GM23248 (cell line): ENCODE measurements at regions not wholly inside any gene's neighbourhood (a gene's known extent, or its start where the extent isn't known, plus 50 kb on each side); places are given as distances from the start of the nearest gene placed in this dataset.

Source experiments
- DNase-seq: peaks from one replicate; pipeline ENCODE4 v3.0.0-alpha.2; 2015
- H2AFZ ChIP-seq: fragments of 200-600 bp; sonication (generic); 2 replicates; pipeline ENCODE4 v1.6.1; 2016; ENCODE audit warnings: antibody characterized with exemption
- H3F3A ChIP-seq: fragments of 200-600 bp; sonication (generic); 2 replicates; pipeline ENCODE4 v1.6.1; 2016; ENCODE audit warnings: mild to moderate bottlenecking, antibody characterized with exemption, mixed run types; ENCODE audit not compliant: insufficient read depth
- H3K27ac ChIP-seq: fragments of 200-600 bp; sonication (generic); 2 replicates; pipeline ENCODE4 v1.5.1; 2016; ENCODE audit warnings: mild to moderate bottlenecking
- H3K27me3 ChIP-seq: fragments of 200-600 bp; sonication (generic); replicated peaks from 2 replicates; pipeline ENCODE4 v1.6.1; 2016; ENCODE audit warnings: mild to moderate bottlenecking; ENCODE audit not compliant: insufficient read depth
- H3K36me3 ChIP-seq: fragments of 200-600 bp; sonication (generic); 2 replicates; pipeline ENCODE4 v1.6.1; 2016; ENCODE audit warnings: low read depth, mild to moderate bottlenecking
- H3K4me1 ChIP-seq: fragments of 200-600 bp; sonication (generic); 2 replicates; pipeline ENCODE4 v1.6.1; 2016; ENCODE audit warnings: mild to moderate bottlenecking; ENCODE audit not compliant: insufficient read depth
- H3K4me2 ChIP-seq: fragments of 200-600 bp; sonication (generic); one replicate; pipeline ENCODE4 v1.6.1; 2016; ENCODE audit warnings: mild to moderate bottlenecking; ENCODE audit not compliant: unreplicated experiment
- H3K4me3 ChIP-seq: fragments of 200-600 bp; sonication (generic); 2 replicates; pipeline ENCODE4 v1.5.1; 2016; ENCODE audit warnings: mild to moderate bottlenecking
- H3K79me2 ChIP-seq: fragments of 200-600 bp; sonication (generic); 2 replicates; pipeline ENCODE4 v1.6.1; 2016; ENCODE audit warnings: mild to moderate bottlenecking; ENCODE audit not compliant: insufficient read depth
- H3K9ac ChIP-seq: fragments of 200-600 bp; sonication (generic); 2 replicates; pipeline ENCODE4 v1.6.1; 2016; ENCODE audit warnings: mild to moderate bottlenecking
- H3K9me2 ChIP-seq: fragments of 200-600 bp; sonication (generic); 2 replicates; pipeline ENCODE4 v1.6.1; 2016; ENCODE audit warnings: mixed run types, mild to moderate bottlenecking, moderate library complexity; ENCODE audit not compliant: insufficient read depth
- H3K9me3 ChIP-seq: fragments of 200-600 bp; sonication (generic); one replicate; pipeline ENCODE4 v1.6.1; 2017; ENCODE audit warnings: low read depth
- H4K20me1 ChIP-seq: fragments of 200-600 bp; sonication (generic); 2 replicates; pipeline ENCODE4 v1.6.0; 2016; ENCODE audit not compliant: insufficient read depth
- EZH2 ChIP-seq: fragments of 200-600 bp; sonication (generic); IDR thresholded peaks from 2 replicates; pipeline ENCODE4 v1.6.1; 2018; ENCODE audit warnings: antibody characterized with exemption, mild to moderate bottlenecking; ENCODE audit not compliant: insufficient read depth, poor library complexity, severe bottlenecking
- EZH2phosphoT487 ChIP-seq: fragments of 200-600 bp; sonication (generic); IDR thresholded peaks from 2 replicates; pipeline ENCODE4 v1.6.1; 2018; ENCODE audit warnings: antibody characterized with exemption, moderate library complexity, mild to moderate bottlenecking, low read depth; ENCODE audit not compliant: insufficient read depth
- WGBS, 2 experiments: methylation state at CpG; one replicate each; pipeline ENCODE4 v1.1.6; 2015 to 2017; ENCODE audit warnings: low lambda C conversion rate in 2 of 2, low coverage in 1 of 2; ENCODE audit errors: missing lambda C conversion rate in 2 of 2; 5-methylcytosine and 5-hydroxymethylcytosine counted together
- in situ Hi-C: fragments of 300-500 bp; cut with MboI; formaldehyde crosslinking; loops from 2 replicates; pipeline ENCODE4 v1.15.0; 2020

DNA sequence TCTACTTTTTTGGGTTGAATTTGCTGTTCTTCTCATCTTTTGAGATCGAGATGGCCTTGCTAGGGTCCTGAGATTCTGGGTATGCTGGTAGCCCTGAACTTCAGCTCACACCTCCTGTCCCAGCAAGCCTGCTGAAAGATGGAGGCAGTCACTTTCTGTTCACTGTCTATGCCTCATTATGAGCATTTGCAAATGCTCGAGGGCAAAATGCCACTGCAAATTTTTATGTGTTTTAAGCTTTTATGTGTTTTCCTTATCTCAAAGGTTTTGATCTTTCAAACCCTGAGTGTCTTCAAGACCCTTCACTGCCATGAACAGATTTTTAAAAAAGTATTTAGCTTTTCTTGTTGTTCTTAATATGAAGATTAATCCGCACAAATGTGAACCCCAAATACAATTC, 766.7 kb upstream of the HS6ST1 start:
- in situ Hi-C loops, result no loop called here
- H3K27ac ChIP-seq, result no peak overlapping the region
- no peaks in the 10 kb centered on the region for H3K27me3 ChIP-seq
- WGBS, 2 experiments, result 13 to 14% methylated on average over 3 of the region's 3 CpGs
- H2AFZ ChIP-seq, result no peak overlapping the region
- H3K9me3 ChIP-seq, result no peaks in the 10 kb centered on the region
- H3K36me3 ChIP-seq, result no peaks in the 10 kb centered on the region
- H3K9me2 ChIP-seq, result no peaks in the 10 kb centered on the region
- H4K20me1 ChIP-seq, result no peaks in the 10 kb centered on the region
- no peak overlapping the region for H3K4me3 ChIP-seq
- H3K79me2 ChIP-seq, result no peaks in the 10 kb centered on the region
- no peak overlapping the region for H3K4me2 ChIP-seq
- no peak for DNase-seq
- H3F3A ChIP-seq, result no peaks in the 10 kb centered on the region
- no peak overlapping the region for H3K9ac ChIP-seq
- TF ChIP-seq EZH2phosphoT487, result no peak
- no peak for TF ChIP-seq EZH2
- no peaks in the 10 kb centered on the region for H3K4me1 ChIP-seq

DNA sequence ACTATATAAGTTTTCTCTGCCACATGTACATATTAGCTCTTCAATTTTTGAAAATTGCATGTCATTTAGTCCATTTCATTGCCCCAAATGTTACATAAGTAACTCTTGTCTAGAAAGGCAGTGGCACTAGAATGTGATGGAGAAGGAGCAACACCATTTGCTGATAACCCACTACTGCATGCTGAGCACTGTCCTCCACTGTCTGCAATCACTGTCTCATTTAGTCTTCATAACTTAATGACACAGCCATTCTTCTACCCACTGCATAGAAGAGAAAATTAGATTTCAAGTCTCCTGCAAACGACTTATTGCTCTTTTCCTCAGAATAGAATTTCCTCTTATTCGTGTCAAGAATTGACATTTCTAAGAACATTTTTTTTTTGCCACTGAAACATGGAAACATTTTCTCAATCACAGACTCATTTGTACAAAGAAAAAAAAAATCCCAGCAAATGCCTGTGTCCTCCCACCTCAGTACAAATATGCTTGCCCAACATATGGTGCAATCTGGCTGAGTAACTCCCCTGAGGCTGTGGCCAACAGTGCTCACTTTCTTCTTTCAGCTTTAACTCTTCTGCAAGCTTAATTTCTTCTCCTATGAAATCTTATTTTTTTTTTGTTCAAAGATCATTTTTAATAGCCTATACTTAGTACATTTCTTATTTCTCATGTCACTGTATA, 768.6 kb upstream of the HS6ST1 start:
- Histone ChIP-seq H3K27ac (no peak overlapping the region), H3K36me3 (no peaks in the 10 kb centered on the region), H4K20me1 (no peaks in the 10 kb centered on the region), H3K4me1 (no peaks in the 10 kb centered on the region), H3K79me2 (no peaks in the 10 kb centered on the region), H3K9me3 (no peaks in the 10 kb centered on the region), H3F3A (no peaks in the 10 kb centered on the region), H3K9me2 (no peaks in the 10 kb centered on the region), H3K9ac (no peak overlapping the region), H2AFZ (no peak overlapping the region), H3K27me3 (no peaks in the 10 kb centered on the region), H3K4me2 (no peak overlapping the region), H3K4me3 (no peak overlapping the region)
- TF ChIP-seq EZH2phosphoT487, result no peak
- TF ChIP-seq EZH2, result no peak
- in situ Hi-C loops, result no loop called here
- peak; percentile 63 for DNase-seq
- WGBS, 2 experiments, result 1 to 4% methylated on average over 2 of the region's 2 CpGs

- DNase-seq, result no peak
- WGBS, 2 experiments, result 30 to 36% methylated on average over 3 of the region's 3 CpGs
- no peaks in the 10 kb centered on the region for H4K20me1 ChIP-seq
- H2AFZ ChIP-seq, result no peak overlapping the region
- H3K36me3 ChIP-seq, result no peaks in the 10 kb centered on the region
- no peaks in the 10 kb centered on the region for H3K9me3 ChIP-seq
- H3F3A ChIP-seq, result no peaks in the 10 kb centered on the region
- no peak overlapping the region for H3K4me3 ChIP-seq
- no peaks in the 10 kb centered on the region for H3K4me1 ChIP-seq
- H3K4me2 ChIP-seq, result no peak overlapping the region
- no peaks in the 10 kb centered on the region for H3K79me2 ChIP-seq
- TF ChIP-seq EZH2, result no peak
- no peak for TF ChIP-seq EZH2phosphoT487
- no peaks in the 10 kb centered on the region for H3K27me3 ChIP-seq
- H3K9ac ChIP-seq, result no peak overlapping the region
- in situ Hi-C loops, result no loop called here
- H3K27ac ChIP-seq, result no peak overlapping the region
- H3K9me2 ChIP-seq, result no peaks in the 10 kb centered on the region
Measured at GRCh38 chr2:129091620-129092019, 773.0 kb upstream of the HS6ST1 start.

GRCh38 chr2:129092956-129093355, 774.3 kb upstream of the HS6ST1 start:
- DNase-seq, result no peak
- H3K27me3 ChIP-seq, result no peaks in the 10 kb centered on the region
- no peaks in the 10 kb centered on the region for H3F3A ChIP-seq
- H3K27ac ChIP-seq, result no peak overlapping the region
- no peaks in the 10 kb centered on the region for H3K9me2 ChIP-seq
- no peaks in the 10 kb centered on the region for H4K20me1 ChIP-seq
- no peaks in the 10 kb centered on the region for H3K36me3 ChIP-seq
- H3K79me2 ChIP-seq, result no peaks in the 10 kb centered on the region
- H3K4me1 ChIP-seq, result no peaks in the 10 kb centered on the region
- WGBS, 2 experiments, result 46 to 52% methylated on average over 5 of the region's 5 CpGs
- H3K9ac ChIP-seq, result no peak overlapping the region
- no peak overlapping the region for H3K4me3 ChIP-seq
- H2AFZ ChIP-seq, result no peak overlapping the region
- no peak overlapping the region for H3K4me2 ChIP-seq
- in situ Hi-C loops, result no loop called here
- no peaks in the 10 kb centered on the region for H3K9me3 ChIP-seq
- TF ChIP-seq EZH2 (no peak), EZH2phosphoT487 (no peak)
